Lower leg skin (tissue), 4 donors: ENCODE measurements at regions not wholly inside any gene's neighbourhood (a gene's known extent, or its start where the extent isn't known, plus 50 kb on each side); places are given as distances from the start of the nearest gene placed in this dataset.
"Not testable (repeated sequence)": the region's sequence is repeated elsewhere in the genome, so short reads cannot be mapped to it uniquely, and the experiment has no call there.

ENCODE experiments used
- DNase-seq, 2 donors: peaks; one replicate each; pipeline ENCODE4 v3.0.0-alpha.2; 2019; ENCODE audit warnings: low spot score in 2 of 2
- H3K4me3 ChIP-seq: fragments of 200-600 bp; sonication (generic); 2 replicates; pipeline ENCODE4 v1.5.1; 2017; ENCODE audit warnings: mild to moderate bottlenecking, low read depth; ENCODE audit not compliant: poor library complexity, severe bottlenecking
- POLR2A ChIP-seq, 2 donors: fragments of 450-650 bp; IDR thresholded peaks; one replicate each; pipeline ENCODE4 v1.6.1; 2016 to 2017; ENCODE audit warnings: antibody characterized with exemption in 2 of 2, mild to moderate bottlenecking in 1 of 2, moderate library complexity in 1 of 2
- WGBS, 2 donors: methylation state at CpG; one replicate each; pipeline ENCODE4 v1.1.5; 2018; 5-methylcytosine and 5-hydroxymethylcytosine counted together
- intact Hi-C: fragments of 100-400 bp; cut with DNase I; formaldehyde crosslinking; loops from one replicate; pipeline ENCODE4 v1.15.0; 2023; ENCODE audit warnings: low total_unique reads
- TF ChIP-seq, protein P1 (sequence below), 3 donors: fragments of 450-650 bp; IDR thresholded peaks; one replicate each; pipeline ENCODE4 v1.5.1; 2016; ENCODE audit warnings: antibody characterized with exemption in 3 of 3, mild to moderate bottlenecking in 3 of 3, moderate library complexity in 2 of 3

DNA sequence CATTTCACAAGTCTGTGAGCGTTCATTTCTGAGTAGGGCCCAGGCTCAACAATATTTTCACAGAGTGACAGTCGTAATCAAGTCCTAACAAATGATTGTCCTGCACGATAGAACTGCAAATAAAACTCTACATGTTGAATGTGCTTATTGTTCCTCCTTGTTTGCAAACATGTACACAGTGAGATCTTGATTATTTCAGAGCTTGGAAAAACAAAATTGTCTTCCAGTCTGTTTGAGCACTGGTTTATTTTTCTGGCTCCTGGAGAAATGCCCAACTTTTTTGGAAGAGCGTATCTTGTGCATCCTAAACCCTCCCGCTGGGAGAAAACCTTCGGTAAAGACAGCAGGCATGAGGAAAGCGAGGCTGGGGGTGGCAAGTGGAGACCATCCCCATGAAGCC, 91.1 kb downstream of the TEX36 start:
- 73 to 81% methylated on average over 7 of the region's 7 CpGs for WGBS, 2 donors
- no peak for DNase-seq
- intact Hi-C loops: no loop called here

DNA sequence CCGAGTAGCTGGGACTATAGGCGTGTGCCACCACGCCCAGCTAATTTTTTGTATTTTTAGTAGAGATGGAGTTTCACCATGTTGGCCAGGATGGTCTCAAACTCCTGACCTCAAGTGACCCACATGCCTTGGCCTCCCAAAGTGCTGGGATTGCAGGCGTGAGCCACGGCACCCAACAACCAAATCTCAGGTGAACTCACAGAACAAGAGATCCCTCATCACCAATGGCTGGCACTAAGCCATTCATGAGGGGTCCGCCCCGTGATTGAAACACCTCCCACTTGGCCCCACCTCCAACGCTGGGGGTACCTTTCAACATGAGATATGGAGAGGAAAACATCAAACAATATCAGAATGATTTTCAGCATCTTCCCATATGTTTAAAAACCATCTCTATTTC, 94.2 kb downstream of the TEX36 start:
- 78 to 81% methylated on average over 8 of the region's 8 CpGs for WGBS, 2 donors
- intact Hi-C loops, H3K4me3 ChIP-seq, DNase-seq: not testable (repeated sequence)

More for the DNA sequence above, 91.1 kb downstream of the TEX36 start:
- H3K4me3 ChIP-seq: no peak overlapping the region
- no peak for TF ChIP-seq POLR2A (IDR thresholded peaks at IDR 0.05)
- TF ChIP-seq, protein P1, sequence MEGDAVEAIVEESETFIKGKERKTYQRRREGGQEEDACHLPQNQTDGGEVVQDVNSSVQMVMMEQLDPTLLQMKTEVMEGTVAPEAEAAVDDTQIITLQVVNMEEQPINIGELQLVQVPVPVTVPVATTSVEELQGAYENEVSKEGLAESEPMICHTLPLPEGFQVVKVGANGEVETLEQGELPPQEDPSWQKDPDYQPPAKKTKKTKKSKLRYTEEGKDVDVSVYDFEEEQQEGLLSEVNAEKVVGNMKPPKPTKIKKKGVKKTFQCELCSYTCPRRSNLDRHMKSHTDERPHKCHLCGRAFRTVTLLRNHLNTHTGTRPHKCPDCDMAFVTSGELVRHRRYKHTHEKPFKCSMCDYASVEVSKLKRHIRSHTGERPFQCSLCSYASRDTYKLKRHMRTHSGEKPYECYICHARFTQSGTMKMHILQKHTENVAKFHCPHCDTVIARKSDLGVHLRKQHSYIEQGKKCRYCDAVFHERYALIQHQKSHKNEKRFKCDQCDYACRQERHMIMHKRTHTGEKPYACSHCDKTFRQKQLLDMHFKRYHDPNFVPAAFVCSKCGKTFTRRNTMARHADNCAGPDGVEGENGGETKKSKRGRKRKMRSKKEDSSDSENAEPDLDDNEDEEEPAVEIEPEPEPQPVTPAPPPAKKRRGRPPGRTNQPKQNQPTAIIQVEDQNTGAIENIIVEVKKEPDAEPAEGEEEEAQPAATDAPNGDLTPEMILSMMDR (IDR thresholded peaks at IDR 0.05): no peak

- no peak for TF ChIP-seq POLR2A (IDR thresholded peaks at IDR 0.05)
- TF ChIP-seq, protein P1 (IDR thresholded peaks at IDR 0.05): no peak
- intact Hi-C loops: no loop called here
- no peak for DNase-seq
- 75 to 77% methylated on average over 4 of the region's 4 CpGs for WGBS, 2 donors
- H3K4me3 ChIP-seq: no peak overlapping the region
These were observed 98.0 kb downstream of the TEX36 start for GRCh38 chr10:125584954-125585353.

- intact Hi-C loops: no loop called here
- WGBS, 2 donors: 65 to 68% methylated on average over 7 of the region's 7 CpGs
- no peak for TF ChIP-seq POLR2A (IDR thresholded peaks at IDR 0.05)
- TF ChIP-seq, protein P1 (IDR thresholded peaks at IDR 0.05): no peak
- H3K4me3 ChIP-seq: no peak overlapping the region
- no peak for DNase-seq
These were observed 104.2 kb downstream of the TEX36 start for GRCh38 chr10:125578658-125579315.

DNA sequence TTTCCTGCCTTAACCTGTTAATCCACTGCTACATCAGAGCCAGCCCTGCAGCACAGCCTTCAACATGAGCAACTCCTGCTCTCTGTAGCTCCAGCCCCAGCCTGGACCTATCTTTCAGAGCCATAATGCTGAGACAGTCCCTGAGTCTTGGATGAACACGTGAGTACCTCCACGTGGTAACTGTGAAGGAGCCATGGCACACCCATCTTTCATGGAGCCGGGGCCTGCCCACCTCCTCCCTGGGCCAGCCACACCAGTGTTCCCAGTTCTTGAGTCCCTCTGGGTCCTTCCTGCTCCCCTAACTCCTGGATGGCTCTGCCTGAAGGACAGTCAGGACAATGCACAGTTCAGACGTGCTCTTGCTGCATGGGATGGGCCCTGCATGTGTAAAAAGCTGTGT, 107.1 kb downstream of the TEX36 start:
- H3K4me3 ChIP-seq: no peak overlapping the region
- WGBS, 2 donors: 86% methylated on average over 4 of the region's 4 CpGs
- intact Hi-C loops: no loop called here
- no peak for DNase-seq
- TF ChIP-seq, protein P1 (IDR thresholded peaks at IDR 0.05): no peak
- no peak for TF ChIP-seq POLR2A (IDR thresholded peaks at IDR 0.05)

DNA sequence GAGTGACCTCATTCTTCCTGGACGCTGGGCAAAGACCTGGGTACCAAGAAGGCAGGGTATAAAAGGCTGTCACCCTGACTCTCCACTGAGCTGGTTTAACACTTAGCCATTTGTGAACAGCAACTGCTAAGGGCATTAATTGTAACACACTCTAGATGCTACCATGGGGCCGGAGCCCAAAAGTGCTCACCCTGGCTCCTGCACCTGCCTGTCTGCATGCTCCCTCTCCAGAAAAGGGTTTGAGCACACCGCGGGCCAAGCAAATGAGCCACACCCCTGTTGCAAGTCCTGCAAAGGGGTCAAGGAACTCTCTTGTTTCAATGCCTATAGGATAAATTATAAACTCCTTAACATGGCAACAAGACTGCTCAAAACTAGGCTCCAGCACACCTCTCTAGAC, 114.8 kb downstream of the TEX36 start:
- 94 to 97% methylated on average over 4 of the region's 4 CpGs for WGBS, 2 donors
- no peak for TF ChIP-seq POLR2A (IDR thresholded peaks at IDR 0.05)
- TF ChIP-seq, protein P1 (IDR thresholded peaks at IDR 0.05): no peak
- intact Hi-C loops: loop anchor here (5.0 kb wide), 1 partner anchor 1521 kb away; no protein-coding TSS in a partner anchor
- DNase-seq: no peak
- no peak overlapping the region for H3K4me3 ChIP-seq
